Stomach (tissue), 8 donors: ENCODE measurements at regions not wholly inside any gene's neighbourhood (a gene's known extent, or its start where the extent isn't known, plus 50 kb on each side); places are given as distances from the start of the nearest gene placed in this dataset.

Experiments
- DNase-seq, 2 donors: peaks; one replicate each; pipeline versions ENCODE4 v3.0.0 to v3.0.0-alpha.2; 2013 to 2019
- H3K27ac ChIP-seq, 5 donors: fragments of 200-600 bp in 4 of 5; sonication (generic) in 4 of 5; one replicate each; pipeline ENCODE4 v1.5.1; 2013 to 2019; ENCODE audit warnings: mild to moderate bottlenecking in 1 of 5, moderate library complexity in 1 of 5
- H3K27me3 ChIP-seq, 3 donors: fragments of 200-600 bp; sonication (generic); one replicate each; pipeline ENCODE4 v1.5.1; 2017 to 2019; ENCODE audit warnings: mixed run types in 1 of 3
- H3K36me3 ChIP-seq, 4 donors: fragments of 200-600 bp; sonication (generic); 1 replicate in 3 of 4; 2 replicates in 1 of 4; pipeline ENCODE4 v1.5.1; 2016 to 2019
- H3K4me1 ChIP-seq, 4 donors: fragments of 200-600 bp; sonication (generic); one replicate each; pipeline ENCODE4 v1.5.1; 2016 to 2019
- H3K4me3 ChIP-seq, 4 donors: fragments of 200-600 bp; sonication (generic) in 3 of 4; one replicate each; pipeline ENCODE4 v1.5.1; 2016 to 2019; ENCODE audit warnings: mild to moderate bottlenecking in 1 of 4
- H3K9me3 ChIP-seq, 4 donors: fragments of 200-600 bp; sonication (generic); one replicate each; pipeline ENCODE4 v1.5.1; 2016 to 2019
- CTCF ChIP-seq, 7 experiments: fragments of 450-650 bp in 4 of 7; fragments of 200-600 bp in 3 of 7; sonication (generic) in 3 of 7; IDR thresholded peaks; one replicate each; pipeline ENCODE4 v1.5.1; 2016 to 2019; ENCODE audit warnings: antibody characterized with exemption in 7 of 7, control low read depth in 2 of 7, mild to moderate bottlenecking in 1 of 7
- EP300 ChIP-seq: sonication (generic); formaldehyde crosslinking; IDR thresholded peaks from one replicate; pipeline ENCODE4 v1.6.1; 2017; ENCODE audit warnings: antibody characterized with exemption
- POLR2A ChIP-seq, 4 donors: fragments of 450-650 bp; IDR thresholded peaks; one replicate each; pipeline ENCODE4 v1.6.1; 2016; ENCODE audit warnings: antibody characterized with exemption in 4 of 4, control low read depth in 2 of 4, mild to moderate bottlenecking in 1 of 4, moderate library complexity in 1 of 4
- POLR2AphosphoS5 ChIP-seq, 3 donors: sonication (generic); formaldehyde crosslinking; IDR thresholded peaks; one replicate each; pipeline ENCODE4 v1.6.1; 2016; ENCODE audit warnings: antibody characterized with exemption in 3 of 3
- WGBS, 5 donors: extraction: QIAGEN DNeasy Blood & Tissue Kit in 3 of 5; methylation state at CpG; one replicate each; pipeline versions ENCODE4 v1.1.5 to v1.1.7; 2013 to 2018; 5-methylcytosine and 5-hydroxymethylcytosine counted together
- intact Hi-C: fragments of 100-400 bp; cut with DNase I; formaldehyde crosslinking; loops from one replicate; pipeline ENCODE4 v1.15.1; 2023; ENCODE audit warnings: low total_unique reads
- donor health status: healthy with polysubstance abuse.
- donor health status: Bipolar disorder and iron deficiency.
- donor health status: healthy.

- WGBS, 5 donors: 90 to 95% (median 91%) methylated on average over 3 of the region's 3 CpGs
- intact Hi-C loops: no loop called here
Measured at GRCh38 chr21:16608209-16608830, 878.5 kb downstream of the USP25 start.

GRCh38 chr21:16619281-16619680, 889.5 kb downstream of the USP25 start:
- no peak for TF ChIP-seq POLR2AphosphoS5 (IDR thresholded peaks at IDR 0.05)
- no peak for TF ChIP-seq POLR2A (IDR thresholded peaks at IDR 0.05)
- H3K4me3 ChIP-seq: no peak overlapping the region
- DNase-seq: no peak
- H3K4me1 ChIP-seq: no peaks in the 10 kb centered on the region
- 80 to 92% (median 88%) methylated on average over 2 of the region's 2 CpGs for WGBS, 5 donors
- no peaks in the 10 kb centered on the region for H3K36me3 ChIP-seq
- no peak overlapping the region for H3K27ac ChIP-seq
- intact Hi-C loops: no loop called here
- no peaks in the 10 kb centered on the region for H3K9me3 ChIP-seq
- no peaks in the 10 kb centered on the region for H3K27me3 ChIP-seq

More at GRCh38 chr21:16608209-16608830, 878.5 kb downstream of the USP25 start:
- Histone ChIP-seq H3K4me1 (no peaks in the 10 kb centered on the region), H3K4me3 (no peak overlapping the region), H3K27ac (no peak overlapping the region), H3K9me3 (peaks cover 0 to 2% (median 0%) of the 10 kb centered on the region in 4 donors), H3K36me3 (no peaks in the 10 kb centered on the region), H3K27me3 (no peaks in the 10 kb centered on the region)
- no peak for DNase-seq
- TF ChIP-seq EP300 (no peak), CTCF (IDR thresholded peaks at IDR 0.05) (no peak), POLR2A (IDR thresholded peaks at IDR 0.05) (no peak), POLR2AphosphoS5 (IDR thresholded peaks at IDR 0.05) (no peak)

- no peak for TF ChIP-seq CTCF (IDR thresholded peaks at IDR 0.05)
- TF ChIP-seq POLR2AphosphoS5 (IDR thresholded peaks at IDR 0.05): no peak
- TF ChIP-seq EP300: no peak
- no peak for TF ChIP-seq POLR2A (IDR thresholded peaks at IDR 0.05)
- no peak overlapping the region for H3K4me3 ChIP-seq
- no peaks in the 10 kb centered on the region for H3K9me3 ChIP-seq
- no peak overlapping the region for H3K27ac ChIP-seq
- no peaks in the 10 kb centered on the region for H3K36me3 ChIP-seq
- intact Hi-C loops: no loop called here
- 64 to 79% (median 66%) methylated on average over 1 of the region's 1 CpG for WGBS, 5 donors
- no peaks in the 10 kb centered on the region for H3K4me1 ChIP-seq
- no peaks in the 10 kb centered on the region for H3K27me3 ChIP-seq
- DNase-seq: no peak
Measured at GRCh38 chr21:16620786-16621320, 891.1 kb downstream of the USP25 start.

- DNase-seq: peak in 1 of 2 donors; percentile 22
- TF ChIP-seq POLR2AphosphoS5 (IDR thresholded peaks at IDR 0.05): no peak
- no peak for TF ChIP-seq CTCF (IDR thresholded peaks at IDR 0.05)
- TF ChIP-seq POLR2A (IDR thresholded peaks at IDR 0.05): no peak
- TF ChIP-seq EP300: no peak
- intact Hi-C loops: no loop called here
- Histone ChIP-seq H3K4me1 (no peaks in the 10 kb centered on the region), H3K4me3 (no peak overlapping the region), H3K9me3 (no peaks in the 10 kb centered on the region), H3K27me3 (no peaks in the 10 kb centered on the region), H3K27ac (no peak overlapping the region), H3K36me3 (no peaks in the 10 kb centered on the region)
- WGBS, 5 donors: 20 to 47% (median 41%) methylated on average over 5 of the region's 5 CpGs
Measured at GRCh38 chr21:16624479-16625118, 888.2 kb upstream of the CXADR start.

GRCh38 chr21:16625491-16625890, 887.4 kb upstream of the CXADR start:
- H3K9me3 ChIP-seq: no peaks in the 10 kb centered on the region
- H3K4me3 ChIP-seq: no peak overlapping the region
- H3K27me3 ChIP-seq: no peaks in the 10 kb centered on the region
- intact Hi-C loops: no loop called here
- WGBS, 5 donors: 43 to 65% (median 50%) methylated on average over 1 of the region's 1 CpG
- H3K27ac ChIP-seq: no peak overlapping the region
- H3K4me1 ChIP-seq: no peaks in the 10 kb centered on the region
- no peak for DNase-seq
- H3K36me3 ChIP-seq: no peaks in the 10 kb centered on the region
- TF ChIP-seq EP300 (no peak), POLR2A (IDR thresholded peaks at IDR 0.05) (no peak), POLR2AphosphoS5 (IDR thresholded peaks at IDR 0.05) (no peak), CTCF (IDR thresholded peaks at IDR 0.05) (no peak)
